ENCODE measurements at regions not wholly inside any gene's neighbourhood (a gene's known extent, or its start where the extent isn't known, plus 50 kb on each side); places are given as distances from the start of the nearest gene placed in this dataset.

DNA sequence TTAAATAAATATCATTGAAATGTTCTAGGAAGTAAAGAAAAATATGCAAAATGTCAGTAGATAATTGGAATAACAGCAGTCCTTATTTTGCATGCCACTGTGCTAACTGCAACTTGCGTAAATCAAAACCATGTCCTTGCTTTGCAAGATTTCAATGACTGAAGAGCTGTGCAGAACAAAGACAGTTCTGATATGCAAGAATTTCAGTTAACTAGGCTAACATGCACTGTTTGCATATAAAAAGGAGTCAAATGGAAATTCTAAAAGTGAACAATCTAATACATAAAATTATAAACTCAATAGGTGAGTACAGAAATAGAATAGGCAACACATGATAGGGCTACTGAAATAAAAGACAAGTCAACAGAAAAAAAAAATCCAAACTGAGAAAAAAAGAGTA lies 1844.6 kb upstream of the NUDT12 start:
- H3K4me1 Mint-ChIP-seq (ENCODE audit: unreplicated experiment), result no peaks in the 10 kb centered on the region
- no peak for TF ChIP-seq CTCF (IDR thresholded peaks at IDR 0.05; ENCODE audit: unreplicated experiment)
- no peaks in the 10 kb centered on the region for H3K27me3 Mint-ChIP-seq (ENCODE audit: unreplicated experiment)
- no peaks in the 10 kb centered on the region for H3K36me3 Mint-ChIP-seq (ENCODE audit: low read depth, unreplicated experiment)
- H3K27ac Mint-ChIP-seq (ENCODE audit: unreplicated experiment), result no peak overlapping the region
- H3K9me3 Mint-ChIP-seq (ENCODE audit: unreplicated experiment), result no peaks in the 10 kb centered on the region
- no peak overlapping the region for H3K4me3 Mint-ChIP-seq (ENCODE audit: unreplicated experiment)
- DNase-seq (ENCODE audit: low spot score), result no peak

GRCh38 chr5:105397749-105398148 lies 1835.2 kb upstream of the NUDT12 start:
- no peak overlapping the region for H3K27ac Mint-ChIP-seq (ENCODE audit: unreplicated experiment)
- no peak overlapping the region for H3K4me3 Mint-ChIP-seq (ENCODE audit: unreplicated experiment)
- H3K4me1 Mint-ChIP-seq (ENCODE audit: unreplicated experiment), result no peaks in the 10 kb centered on the region
- H3K27me3 Mint-ChIP-seq (ENCODE audit: unreplicated experiment), result peaks cover 1% of the 10 kb centered on the region
- DNase-seq (ENCODE audit: low spot score), result no peak
- TF ChIP-seq CTCF (IDR thresholded peaks at IDR 0.05; ENCODE audit: unreplicated experiment), result no peak
- no peaks in the 10 kb centered on the region for H3K9me3 Mint-ChIP-seq (ENCODE audit: unreplicated experiment)
- H3K36me3 Mint-ChIP-seq (ENCODE audit: low read depth, unreplicated experiment), result no peaks in the 10 kb centered on the region

DNA sequence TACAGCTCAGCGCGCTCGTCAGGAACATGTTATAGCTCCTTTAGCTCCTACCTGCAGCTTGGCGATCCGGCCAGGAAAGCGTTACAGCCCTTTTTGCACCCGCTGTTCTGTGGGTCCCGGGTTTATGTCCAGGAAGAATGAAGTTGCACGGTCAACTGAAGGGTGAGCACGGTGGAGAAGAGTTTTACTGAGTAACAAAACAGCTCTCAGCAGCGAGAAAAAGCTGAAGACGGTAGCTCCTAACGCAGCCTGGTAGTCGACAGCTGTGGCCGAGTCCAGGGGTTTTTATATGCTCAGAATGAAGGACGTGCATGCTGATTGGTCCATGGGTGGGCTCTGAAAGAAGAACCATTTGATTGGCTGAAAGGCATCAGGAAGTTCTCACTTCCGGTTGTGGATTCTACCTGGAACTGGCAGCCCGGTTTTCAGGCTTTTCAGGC lies 1830.1 kb upstream of the NUDT12 start:
- Mint-ChIP-seq H3K9me3 (ENCODE audit: unreplicated experiment) (no peaks in the 10 kb centered on the region), H3K4me1 (ENCODE audit: unreplicated experiment) (no peaks in the 10 kb centered on the region)

DNA sequence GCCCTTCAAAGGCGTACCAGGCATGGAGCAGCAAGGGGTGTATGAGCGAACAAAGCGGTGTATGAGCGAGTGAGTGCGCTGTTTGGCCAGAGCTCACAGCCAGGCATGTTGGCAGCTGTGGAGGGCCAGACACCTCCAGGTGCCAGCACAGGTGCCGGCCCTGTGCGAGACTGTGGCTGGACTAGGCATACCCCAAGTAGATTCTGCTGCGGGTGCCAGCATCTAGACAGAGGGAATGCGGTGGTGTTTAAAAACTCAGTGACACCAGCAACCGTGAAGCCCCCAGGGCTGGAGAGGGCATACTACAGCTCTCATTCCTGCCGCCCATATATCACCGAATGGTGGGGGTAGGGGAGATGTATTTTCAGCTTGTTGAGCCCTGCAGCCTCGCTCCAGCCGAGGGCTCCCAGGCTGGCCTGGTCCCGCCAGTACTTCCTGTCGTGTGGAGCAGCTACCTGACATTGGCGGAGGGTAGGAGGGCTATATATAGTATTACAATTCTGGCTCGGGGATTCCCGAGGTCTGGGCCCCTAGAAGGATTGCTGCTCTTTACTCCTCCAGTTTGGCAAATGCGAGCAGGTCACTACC lies 1829.6 kb upstream of the NUDT12 start:
- Mint-ChIP-seq H3K27ac (ENCODE audit: unreplicated experiment) (no peak overlapping the region), H3K4me3 (ENCODE audit: unreplicated experiment) (no peak overlapping the region), H3K27me3 (ENCODE audit: unreplicated experiment) (no peaks in the 10 kb centered on the region), H3K9me3 (ENCODE audit: unreplicated experiment) (no peaks in the 10 kb centered on the region), H3K4me1 (ENCODE audit: unreplicated experiment) (no peaks in the 10 kb centered on the region), H3K36me3 (ENCODE audit: low read depth, unreplicated experiment) (no peaks in the 10 kb centered on the region)
- DNase-seq (ENCODE audit: low spot score), result no peak
- no peak for TF ChIP-seq CTCF (IDR thresholded peaks at IDR 0.05; ENCODE audit: unreplicated experiment)

More for the DNA sequence above, 1830.1 kb upstream of the NUDT12 start:
- Mint-ChIP-seq H3K4me3 (ENCODE audit: unreplicated experiment) (no peak overlapping the region), H3K36me3 (ENCODE audit: low read depth, unreplicated experiment) (no peaks in the 10 kb centered on the region), H3K27me3 (ENCODE audit: unreplicated experiment) (no peaks in the 10 kb centered on the region), H3K27ac (ENCODE audit: unreplicated experiment) (no peak overlapping the region)
- no peak for TF ChIP-seq CTCF (IDR thresholded peaks at IDR 0.05; ENCODE audit: unreplicated experiment)
- DNase-seq (ENCODE audit: low spot score), result no peak

DNA sequence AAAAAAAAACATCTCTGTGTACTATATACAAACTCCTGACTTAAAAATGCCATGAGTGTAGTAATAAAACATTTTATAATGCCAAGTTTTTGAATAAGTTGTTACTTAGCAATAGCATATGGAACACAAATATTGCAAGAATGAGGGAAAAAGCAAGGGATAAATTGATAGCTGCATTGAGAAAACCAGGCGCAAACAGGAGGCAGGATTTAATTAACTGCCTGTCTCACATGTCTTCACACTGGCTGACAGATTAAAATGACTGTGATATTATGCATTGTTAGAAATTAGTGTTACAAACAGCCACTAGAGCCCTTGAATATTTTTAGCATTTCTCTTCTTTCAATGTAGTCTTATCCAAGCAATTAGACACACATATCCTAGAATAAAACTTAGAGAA lies 1817.5 kb upstream of the NUDT12 start:
- DNase-seq (ENCODE audit: low spot score), result no peak
- Mint-ChIP-seq H3K27me3 (ENCODE audit: unreplicated experiment) (no peaks in the 10 kb centered on the region), H3K27ac (ENCODE audit: unreplicated experiment) (no peak overlapping the region), H3K36me3 (ENCODE audit: low read depth, unreplicated experiment) (no peaks in the 10 kb centered on the region), H3K4me1 (ENCODE audit: unreplicated experiment) (no peaks in the 10 kb centered on the region), H3K9me3 (ENCODE audit: unreplicated experiment) (no peaks in the 10 kb centered on the region), H3K4me3 (ENCODE audit: unreplicated experiment) (no peak overlapping the region)
- TF ChIP-seq CTCF (IDR thresholded peaks at IDR 0.05; ENCODE audit: unreplicated experiment), result no peak

Measured in endothelial cell (in vitro differentiated cells).